ENCODE measurements at regions not wholly inside any gene's neighbourhood (a gene's known extent, or its start where the extent isn't known, plus 50 kb on each side); places are given as distances from the start of the nearest gene placed in this dataset.

GRCh38 chr6:92934625-92935024 lies 484.7 kb downstream of the EPHA7 start:
- DNase-seq: no peak

DNA sequence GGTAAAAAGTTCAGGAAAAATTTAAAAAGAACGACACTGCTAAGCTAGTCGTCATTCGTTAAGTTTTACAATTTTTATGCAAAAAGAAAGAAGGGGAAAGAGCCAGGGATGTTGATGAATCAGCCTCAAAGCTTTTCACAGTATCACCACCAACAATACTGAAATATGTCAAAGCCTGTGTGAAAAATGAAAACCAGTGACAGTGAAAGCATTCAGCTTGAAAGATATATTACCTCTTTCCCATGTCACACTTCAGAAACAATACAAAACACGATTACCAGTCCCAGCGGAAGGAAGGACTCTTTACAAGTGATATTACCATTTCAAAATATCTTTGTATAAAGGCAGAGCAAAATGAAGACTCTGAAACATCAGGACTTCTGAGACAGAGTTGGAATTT lies 489.2 kb downstream of the EPHA7 start:
- DNase-seq: no peak

GRCh38 chr6:92922216-92922806 lies 497.0 kb downstream of the EPHA7 start:
- no peak for DNase-seq

GRCh38 chr6:92915466-92915865 lies 503.9 kb downstream of the EPHA7 start:
- no peak for DNase-seq

DNA sequence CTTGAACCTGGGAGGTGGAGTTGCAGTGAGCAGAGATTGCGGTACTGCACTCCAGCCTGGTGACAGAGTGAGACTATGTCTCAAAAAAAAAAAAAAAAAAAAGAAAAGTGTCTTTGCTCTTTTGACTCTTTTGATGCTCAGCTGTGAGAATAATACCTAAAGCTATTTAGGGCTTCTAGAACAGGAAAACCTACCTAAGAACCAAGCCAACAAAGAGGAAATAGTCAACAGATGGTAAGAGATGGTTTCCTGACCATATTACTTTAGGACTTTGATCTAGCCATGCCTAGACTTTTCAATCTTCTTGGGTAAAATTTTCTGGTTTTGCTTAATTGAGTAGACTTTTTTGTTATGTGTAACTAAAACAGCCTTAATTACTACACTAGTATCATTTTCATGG lies 508.1 kb downstream of the EPHA7 start:
- DNase-seq: no peak

- DNase-seq: no peak
Observed at GRCh38 chr6:92910646-92911045, 508.7 kb downstream of the EPHA7 start.

- no peak for DNase-seq
Observed at GRCh38 chr6:92906385-92906784, 513.0 kb downstream of the EPHA7 start.

- DNase-seq: peak; percentile 0
Observed at GRCh38 chr6:92893741-92894140, 525.6 kb downstream of the EPHA7 start.

- no peak for DNase-seq
Observed at GRCh38 chr6:92892626-92893170, 526.7 kb downstream of the EPHA7 start.

DNA sequence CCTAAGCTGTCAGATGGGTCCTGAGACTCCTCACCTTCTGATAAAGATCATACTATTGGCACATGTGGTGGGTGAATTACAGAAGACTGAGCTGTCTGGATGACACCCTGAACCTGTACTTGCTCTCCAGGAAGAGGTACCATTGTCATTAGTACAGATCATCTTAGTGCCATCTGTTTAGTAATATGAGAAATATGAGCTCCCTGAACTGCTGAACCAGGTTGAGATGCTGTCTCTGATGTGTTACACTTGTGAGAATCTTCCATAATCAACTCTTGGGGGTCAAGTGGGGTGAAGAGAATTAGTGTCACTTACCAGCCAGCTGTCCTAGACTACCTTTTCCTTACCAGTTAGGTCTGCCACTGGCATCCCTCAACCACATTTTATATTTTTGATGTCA lies 531.0 kb downstream of the EPHA7 start:
- DNase-seq: no peak

DNA sequence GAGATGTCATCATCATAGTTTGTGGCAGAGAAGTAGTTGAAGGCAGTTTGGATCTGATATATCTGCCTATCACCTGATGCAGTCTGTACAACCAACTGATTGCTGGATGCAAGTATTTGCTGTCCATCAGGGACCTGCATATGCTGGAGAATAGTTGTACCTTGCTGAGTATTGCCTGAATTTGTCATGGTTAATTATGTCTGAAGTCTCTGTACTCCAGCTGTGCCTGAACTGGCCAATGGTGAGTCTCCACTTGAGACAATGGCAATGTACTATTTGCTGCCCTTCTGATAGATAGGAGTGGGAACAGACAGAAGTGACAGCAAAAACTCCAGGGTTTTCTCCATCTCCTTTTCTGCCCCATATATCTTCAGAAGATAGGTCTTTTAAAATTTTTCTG lies 531.5 kb downstream of the EPHA7 start:
- no peak for DNase-seq

GRCh38 chr6:92879526-92879925 lies 539.8 kb downstream of the EPHA7 start:
- no peak for DNase-seq

GRCh38 chr6:92864966-92865555 lies 554.3 kb downstream of the EPHA7 start:
- DNase-seq: no peak

- DNase-seq: no peak
Observed at GRCh38 chr6:92849636-92850035, 569.7 kb downstream of the EPHA7 start.

GRCh38 chr6:92848901-92849300 lies 570.5 kb downstream of the EPHA7 start:
- no peak for DNase-seq

DNA sequence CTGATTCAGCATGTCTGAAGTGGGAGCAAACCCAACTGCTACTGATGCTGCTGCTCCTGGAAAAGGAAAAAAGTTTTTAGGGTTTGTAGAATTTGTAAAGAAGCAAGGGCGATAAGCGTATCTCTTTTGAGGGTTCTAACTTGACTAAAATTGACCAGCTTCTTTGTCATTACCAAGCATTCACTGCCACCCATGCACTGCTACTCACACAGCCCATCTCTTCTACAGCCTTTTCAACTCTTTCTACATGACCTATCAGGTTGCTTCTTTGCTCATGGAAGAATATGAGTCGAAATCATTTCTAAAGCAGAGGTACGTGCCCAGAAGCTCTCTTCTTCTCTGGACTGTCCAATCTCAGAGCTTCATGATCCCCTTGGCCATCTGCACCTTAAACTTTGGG lies 570.9 kb downstream of the EPHA7 start:
- no peak for DNase-seq

GRCh38 chr6:92847988-92848387 lies 571.4 kb downstream of the EPHA7 start:
- DNase-seq: no peak

GRCh38 chr6:92840246-92840930 lies 579.0 kb downstream of the EPHA7 start:
- DNase-seq: no peak

DNA sequence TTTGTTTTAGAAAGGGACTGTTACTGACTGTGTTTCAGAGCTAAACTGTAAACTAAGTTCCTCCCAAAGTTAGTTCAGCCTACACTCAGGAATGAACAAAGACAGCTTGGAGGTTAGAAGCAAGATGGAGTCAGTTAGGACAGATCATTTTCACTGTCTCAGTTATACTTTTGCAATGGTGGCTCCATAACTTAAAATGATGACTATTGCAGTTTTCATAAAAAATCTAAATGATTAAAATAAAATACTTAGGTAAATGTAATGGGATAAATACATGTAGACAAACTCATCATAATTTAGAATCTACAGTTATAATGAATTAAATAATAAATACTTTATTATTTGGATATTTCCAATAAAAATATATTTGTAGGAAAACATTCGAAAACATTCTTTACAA lies 590.6 kb downstream of the EPHA7 start:
- no peak for DNase-seq

- DNase-seq: no peak
Observed at GRCh38 chr6:92827104-92827503, 592.3 kb downstream of the EPHA7 start.

DNA sequence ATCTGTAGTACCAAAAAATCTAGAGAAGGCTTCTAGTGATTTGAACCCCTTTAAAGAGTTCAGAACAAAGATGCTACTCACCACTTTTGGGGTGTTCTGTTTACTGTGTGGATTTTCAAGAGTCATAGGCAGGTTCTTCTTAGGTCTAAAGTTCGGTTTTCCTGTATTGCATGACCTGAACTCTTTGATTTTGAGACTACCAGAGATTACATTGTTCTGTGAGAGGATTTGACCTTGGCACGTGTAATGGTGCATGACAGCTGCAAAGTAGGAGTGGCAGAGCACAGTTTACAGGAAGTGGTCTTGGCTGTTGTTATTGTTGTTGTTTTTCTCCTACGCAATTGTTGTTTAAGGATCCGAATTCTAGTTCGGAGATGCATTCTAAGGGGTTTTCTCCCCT lies 592.7 kb downstream of the EPHA7 start:
- no peak for DNase-seq

DNA sequence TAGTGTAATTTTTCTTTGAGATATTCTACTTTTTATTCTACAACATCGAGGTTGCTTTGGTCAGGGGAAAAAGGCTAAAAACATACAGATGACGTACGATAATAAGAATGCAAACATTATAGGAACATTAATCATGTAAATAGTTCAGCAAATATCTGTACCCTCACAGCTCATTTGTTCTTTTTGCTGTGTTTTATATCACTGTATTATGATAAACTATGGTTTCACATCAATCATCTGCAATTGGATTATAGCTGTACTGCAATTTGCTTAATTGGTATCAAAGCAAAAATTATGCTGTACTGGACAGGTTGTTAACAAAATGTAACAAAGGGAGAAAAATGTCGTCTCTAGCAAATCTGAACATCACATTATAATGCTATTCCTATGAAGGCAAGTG lies 597.1 kb downstream of the EPHA7 start:
- DNase-seq: no peak

GRCh38 chr6:92820601-92821000 lies 598.8 kb downstream of the EPHA7 start:
- DNase-seq: no peak

- peak; percentile 9 for DNase-seq
Observed at GRCh38 chr6:92810913-92811312, 608.4 kb downstream of the EPHA7 start.
